Spleen (tissue), 7 donors: ENCODE measurements at regions not wholly inside any gene's neighbourhood (a gene's known extent, or its start where the extent isn't known, plus 50 kb on each side); places are given as distances from the start of the nearest gene placed in this dataset.

ENCODE experiments used
- CTCF ChIP-seq, 11 experiments: fragments of 200-600 bp in 7 of 11; fragments of 450-650 bp in 4 of 11; sonication (generic) in 4 of 11; IDR thresholded peaks in 8 of 11; conservative IDR thresholded peaks in 3 of 11; 1 replicate in 7 of 11; 2 replicates in 4 of 11; pipeline versions ENCODE4 v1.4.0 to v1.8.0; 2016 to 2021; ENCODE audit warnings: antibody characterized with exemption in 11 of 11, inconsistent platforms in 4 of 11, mild to moderate bottlenecking in 1 of 11
- POLR2AphosphoS5 ChIP-seq, 3 donors: sonication (generic); formaldehyde crosslinking; IDR thresholded peaks; one replicate each; pipeline ENCODE4 v1.5.1; 2017; ENCODE audit warnings: antibody characterized with exemption in 3 of 3
- donor health status: DM: no; HTN: no; CAD: no; lungs with moderate emphysema.
- donor health status: DM: no; HTN: no; CAD: no.
- donor health status: DM: no; HTN: no; CAD: no.

- TF ChIP-seq POLR2AphosphoS5 (IDR thresholded peaks at IDR 0.05) (no peak), CTCF (IDR thresholded peaks at IDR 0.05 in 8 of 11, conservative IDR thresholded peaks at IDR 0.05 in 3 of 11) (no peak)
Observed at GRCh38 chr4:148962539-148963290, 520.5 kb upstream of the NR3C2 start.
